DMS79 (cell line): ENCODE measurements at regions not wholly inside any gene's neighbourhood (a gene's known extent, or its start where the extent isn't known, plus 50 kb on each side); places are given as distances from the start of the nearest gene placed in this dataset.

Source experiments
- DNase-seq: peaks from one replicate; lab custom pipeline; 2025; lab: John Stamatoyannopoulos, UW

DNA sequence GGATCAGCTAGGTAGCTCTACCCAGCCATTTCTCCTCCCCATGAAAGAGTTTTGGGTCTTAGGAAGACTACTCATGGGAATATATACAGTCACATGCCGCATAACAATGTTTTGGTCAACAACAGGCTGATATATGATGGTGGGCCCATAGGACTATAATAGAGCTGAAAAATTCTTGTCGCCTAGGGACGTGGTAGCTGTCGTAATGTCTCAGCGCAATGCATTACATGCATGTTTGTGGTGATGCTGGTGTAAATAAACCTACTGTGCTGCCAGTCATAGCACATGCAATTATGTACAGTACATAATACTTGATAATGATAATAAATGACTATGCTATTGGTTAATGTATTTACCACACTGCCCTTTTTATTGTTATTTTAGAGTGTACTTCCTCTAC is 78.2 kb upstream of the DLX6 start:
- DNase-seq: no peak

DNA sequence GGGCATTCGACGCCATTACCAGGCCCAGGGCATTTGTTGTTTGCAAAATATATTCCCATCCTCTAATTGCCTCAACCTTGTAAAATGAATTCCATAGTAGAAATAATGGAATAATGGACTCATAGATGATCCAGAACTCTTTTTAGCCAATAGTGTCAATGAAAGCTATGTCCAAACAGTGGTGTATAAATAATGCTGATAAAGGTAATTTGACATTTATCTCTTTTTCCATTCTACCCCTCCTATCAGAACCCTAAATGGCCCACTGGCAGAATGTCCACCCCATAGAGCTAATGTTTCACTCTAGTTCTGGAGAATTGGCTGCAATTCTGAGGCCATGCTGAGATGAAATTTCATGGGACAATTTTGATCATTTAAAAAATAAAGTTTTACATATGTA is 76.4 kb upstream of the DLX6 start:
- no peak for DNase-seq

DNA sequence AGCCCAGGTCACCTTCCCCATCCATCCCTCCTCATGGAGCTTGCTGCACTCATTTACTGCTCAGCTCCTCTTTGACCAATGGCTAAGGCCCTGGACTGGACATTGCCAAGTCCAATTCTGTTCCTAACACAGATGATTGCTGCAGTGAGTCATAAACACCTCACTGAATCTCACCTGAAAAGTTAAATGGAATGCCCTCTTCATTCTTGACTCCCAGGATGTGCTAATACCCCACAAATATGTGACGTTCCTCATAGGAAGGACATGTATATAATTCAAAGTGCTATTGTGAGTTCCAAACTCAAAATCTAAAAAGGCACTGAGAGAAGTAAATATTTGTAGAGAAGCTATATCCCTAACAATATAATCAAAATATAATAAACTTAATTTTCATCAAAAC is 73.5 kb upstream of the DLX6 start:
- no peak for DNase-seq

DNA sequence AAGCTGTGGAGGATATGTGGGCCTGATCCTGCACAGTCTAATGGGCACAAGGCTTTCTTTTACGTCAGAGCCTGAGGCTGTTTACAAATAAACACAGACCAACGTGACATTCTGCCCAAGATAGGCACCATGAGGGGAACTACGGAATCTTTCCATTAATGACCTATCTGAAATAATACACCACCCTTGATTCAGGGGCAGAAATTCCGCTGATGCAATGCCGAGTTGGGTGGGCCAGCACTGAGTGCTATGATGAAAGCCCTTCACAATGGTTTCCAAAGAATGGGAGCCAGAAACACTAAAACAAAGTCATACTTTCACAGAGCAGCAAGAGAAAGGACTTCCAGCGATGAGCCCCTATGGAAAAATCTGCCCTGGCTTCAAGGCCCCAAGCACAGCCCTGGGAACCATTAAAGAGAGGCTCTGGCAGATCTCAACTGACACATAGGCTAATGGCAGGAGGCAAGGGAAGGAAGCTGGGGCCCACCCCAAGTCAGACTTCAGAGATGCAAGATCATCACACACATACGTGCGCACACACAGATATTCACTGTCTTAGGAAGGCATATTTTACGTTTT is 72.2 kb upstream of the DLX6 start:
- no peak for DNase-seq

DNA sequence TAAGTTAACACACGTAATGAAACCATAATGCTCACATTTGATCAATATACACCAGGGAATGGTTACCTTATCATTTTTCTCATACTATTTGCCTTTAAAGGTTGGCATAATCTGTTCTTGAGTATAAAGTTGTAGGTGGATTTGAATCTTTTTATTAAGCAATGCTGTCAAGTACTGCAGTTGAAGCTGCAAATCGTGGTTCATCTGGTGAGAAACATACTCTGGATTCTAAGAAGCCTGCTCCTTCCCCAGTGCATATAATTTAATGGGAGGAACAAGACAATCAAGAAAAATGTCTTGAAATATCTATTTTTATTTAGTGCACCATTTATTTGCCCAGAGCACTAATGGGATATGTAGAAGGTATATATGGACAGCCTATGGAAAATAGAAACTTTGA is 68.7 kb upstream of the DLX6 start:
- DNase-seq: no peak

DNA sequence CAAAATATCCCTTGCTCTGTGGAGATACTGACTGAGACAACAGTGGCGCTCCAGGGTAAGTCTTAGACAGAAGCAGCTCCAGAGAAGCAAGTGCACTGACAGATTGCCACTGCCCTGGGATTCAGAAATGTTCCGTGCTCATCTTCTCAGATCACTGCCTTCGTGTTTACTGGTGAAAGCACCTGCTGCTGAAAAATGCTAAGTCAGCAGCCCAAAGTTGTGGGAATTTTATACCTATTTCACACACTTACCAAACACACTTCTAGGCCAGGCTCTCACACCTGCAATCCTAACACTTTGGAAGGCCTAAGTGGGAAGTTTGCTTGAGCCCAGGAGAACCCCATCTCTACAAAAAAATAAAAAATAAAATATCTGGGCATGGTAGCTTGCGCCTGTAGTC is 63.2 kb upstream of the DLX6 start:
- no peak for DNase-seq

DNA sequence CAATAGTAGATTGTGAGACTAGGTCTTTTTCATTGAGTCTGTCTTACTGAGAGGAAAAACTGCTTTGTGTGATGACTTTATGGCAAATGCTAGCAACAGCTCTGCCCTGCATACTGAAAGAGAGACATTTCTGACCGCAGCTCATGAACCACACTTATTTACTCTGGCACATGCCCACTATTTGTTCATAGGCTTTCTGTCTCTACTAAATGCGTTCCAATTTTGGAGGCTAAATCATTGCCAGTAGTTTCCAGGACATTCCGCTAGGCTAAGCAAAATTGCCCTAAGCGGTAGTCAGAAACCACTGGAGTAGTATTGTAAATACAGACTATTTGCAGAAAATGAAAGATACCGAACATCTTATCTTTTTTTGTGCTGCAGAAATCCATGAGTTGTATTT is 55.6 kb upstream of the DLX6 start:
- peak; percentile 37 for DNase-seq

DNA sequence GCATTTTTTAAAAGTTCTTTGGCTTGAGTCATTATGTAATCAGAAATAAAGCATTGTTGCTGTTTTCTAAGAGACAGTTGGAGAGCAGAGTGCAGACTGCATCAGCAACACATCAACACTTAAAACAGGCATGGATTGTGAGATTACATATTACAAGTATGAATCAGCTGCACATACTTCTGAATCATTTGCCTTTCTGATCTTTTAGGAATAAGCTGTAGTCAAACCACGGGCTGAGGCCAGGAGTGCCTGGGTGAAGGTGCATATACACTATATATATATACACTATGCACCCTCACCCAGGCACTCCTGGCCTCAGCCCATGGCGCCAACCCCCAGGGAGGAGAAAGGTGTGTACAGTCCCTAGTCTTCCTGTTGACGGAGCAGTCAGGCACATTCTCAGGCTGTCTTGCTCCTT is 52.4 kb upstream of the DLX6 start:
- DNase-seq: no peak

DNA sequence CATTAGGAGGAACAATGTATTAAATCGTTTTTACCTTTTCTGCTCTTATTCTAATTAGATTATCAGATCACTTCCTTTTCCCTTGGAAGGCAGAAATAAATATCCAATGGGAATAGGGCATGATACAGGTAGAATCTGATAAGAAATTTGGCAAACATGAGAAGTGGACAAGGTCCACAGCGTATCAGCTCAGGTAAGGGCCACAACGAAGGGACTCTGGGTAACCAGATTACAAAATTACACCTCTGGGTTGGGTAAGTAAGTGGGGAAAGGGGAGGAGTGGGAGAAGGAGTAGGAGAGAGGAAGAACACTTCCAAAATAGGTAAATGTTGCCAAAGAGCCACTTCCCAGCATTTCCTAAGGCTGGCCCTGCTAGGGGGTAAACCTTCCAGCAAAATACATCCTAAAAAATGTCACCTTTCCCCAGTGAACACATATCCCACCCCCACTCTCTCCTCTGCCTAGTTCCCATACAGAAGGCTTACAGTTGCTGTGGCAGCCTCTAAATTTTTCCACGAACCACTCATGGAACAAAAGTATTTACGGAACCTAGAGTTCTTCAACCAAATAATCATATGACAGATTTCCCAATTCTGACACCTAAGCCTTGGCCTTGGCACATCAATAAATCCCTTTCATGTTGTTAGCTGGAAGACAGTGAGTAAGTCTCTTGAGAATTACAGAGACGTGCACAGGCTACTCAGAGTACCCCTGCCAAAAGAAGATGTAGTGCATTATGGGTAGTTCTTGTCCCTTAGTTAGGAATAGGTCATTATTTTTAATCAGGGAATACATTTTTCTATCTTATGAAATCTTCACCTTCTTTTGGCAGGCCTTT is 51.5 kb upstream of the DLX6 start:
- no peak for DNase-seq
